ENCODE measurements at regions not wholly inside any gene's neighbourhood (a gene's known extent, or its start where the extent isn't known, plus 50 kb on each side); places are given as distances from the start of the nearest gene placed in this dataset.

DNA sequence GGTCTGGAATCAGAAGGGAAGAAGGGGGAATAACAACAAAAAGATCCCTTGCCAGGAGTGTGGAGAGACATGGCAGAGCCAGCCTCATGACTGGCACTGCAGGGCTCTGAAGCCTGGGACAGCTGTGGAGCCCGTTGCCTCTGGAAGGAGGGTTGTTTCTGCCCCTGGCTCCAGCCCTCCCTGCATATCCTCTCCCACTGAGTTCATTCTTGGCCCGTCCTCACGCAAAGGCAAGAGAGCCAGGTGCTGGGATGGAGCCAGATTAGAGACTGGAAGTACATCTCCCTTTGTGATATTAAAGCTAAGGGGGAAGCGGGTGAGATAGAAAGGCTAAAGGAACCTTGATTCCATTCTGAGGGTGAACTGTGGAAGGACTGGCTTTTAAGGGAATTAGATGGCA is 141.5 kb upstream of the NPVF start:
- TF ChIP-seq POLR2A (IDR thresholded peaks at IDR 0.05; ENCODE audit: low read depth, low read length) (no peak), TAF1 (IDR thresholded peaks at IDR 0.05; ENCODE audit: borderline replicate concordance, low read depth, low read length) (no peak), POLR2AphosphoS5 (IDR thresholded peaks at IDR 0.05; ENCODE audit: low read depth, low read length) (no peak)
